ENCODE measurements at regions not wholly inside any gene's neighbourhood (a gene's known extent, or its start where the extent isn't known, plus 50 kb on each side); places are given as distances from the start of the nearest gene placed in this dataset.
A peak's percentile ranks its signal among the peaks of the same experiment; 100 is the strongest.

DNA sequence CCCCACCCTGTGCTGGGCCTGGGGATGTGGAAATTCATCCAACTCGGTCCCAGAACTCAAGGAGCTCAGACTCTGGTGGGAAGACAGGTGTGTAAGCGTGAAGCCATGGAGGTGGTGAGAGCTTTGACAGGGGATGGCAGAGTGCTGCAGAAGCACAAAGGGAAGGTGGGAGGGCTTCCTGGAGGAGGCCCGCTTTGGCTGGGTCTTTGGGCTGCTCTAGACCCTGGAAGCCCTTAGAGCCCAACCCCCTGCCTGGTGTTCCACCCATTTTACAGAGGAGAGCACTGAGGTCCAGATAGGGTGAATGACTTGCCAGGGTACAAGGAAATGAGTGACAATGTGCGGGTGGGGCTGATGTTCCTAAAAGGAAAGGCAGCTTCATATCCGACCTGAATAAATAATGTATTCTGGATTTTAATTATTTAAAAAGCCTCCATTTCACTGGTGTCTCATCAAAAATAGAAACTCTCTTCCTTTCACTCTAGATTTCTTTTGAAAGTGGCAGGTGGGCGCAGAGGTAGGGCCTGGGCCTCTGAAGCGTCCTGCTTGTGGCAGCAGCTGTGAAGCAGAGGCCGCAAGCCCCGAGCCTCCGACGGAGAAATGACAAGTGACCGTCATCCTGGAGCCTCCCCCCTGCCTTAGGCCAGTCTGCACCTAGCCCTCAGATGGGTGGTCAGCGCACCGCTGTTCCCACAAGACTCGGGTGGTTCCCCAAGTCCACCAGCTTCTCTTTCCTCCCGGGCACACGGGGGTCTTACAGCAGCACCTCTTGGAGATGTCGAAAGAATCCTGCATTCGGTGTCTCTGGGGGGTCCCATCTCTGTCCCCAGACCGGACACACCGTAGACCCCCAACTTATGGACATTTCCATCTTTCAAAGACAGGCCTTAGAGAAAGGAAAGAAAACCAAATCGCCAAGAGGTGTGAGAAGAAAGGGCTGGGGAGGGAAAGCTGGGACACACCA, 71.0 kb upstream of the TAF1B start:
- DNase-seq (ENCODE audit: low read depth): no peak

DNA sequence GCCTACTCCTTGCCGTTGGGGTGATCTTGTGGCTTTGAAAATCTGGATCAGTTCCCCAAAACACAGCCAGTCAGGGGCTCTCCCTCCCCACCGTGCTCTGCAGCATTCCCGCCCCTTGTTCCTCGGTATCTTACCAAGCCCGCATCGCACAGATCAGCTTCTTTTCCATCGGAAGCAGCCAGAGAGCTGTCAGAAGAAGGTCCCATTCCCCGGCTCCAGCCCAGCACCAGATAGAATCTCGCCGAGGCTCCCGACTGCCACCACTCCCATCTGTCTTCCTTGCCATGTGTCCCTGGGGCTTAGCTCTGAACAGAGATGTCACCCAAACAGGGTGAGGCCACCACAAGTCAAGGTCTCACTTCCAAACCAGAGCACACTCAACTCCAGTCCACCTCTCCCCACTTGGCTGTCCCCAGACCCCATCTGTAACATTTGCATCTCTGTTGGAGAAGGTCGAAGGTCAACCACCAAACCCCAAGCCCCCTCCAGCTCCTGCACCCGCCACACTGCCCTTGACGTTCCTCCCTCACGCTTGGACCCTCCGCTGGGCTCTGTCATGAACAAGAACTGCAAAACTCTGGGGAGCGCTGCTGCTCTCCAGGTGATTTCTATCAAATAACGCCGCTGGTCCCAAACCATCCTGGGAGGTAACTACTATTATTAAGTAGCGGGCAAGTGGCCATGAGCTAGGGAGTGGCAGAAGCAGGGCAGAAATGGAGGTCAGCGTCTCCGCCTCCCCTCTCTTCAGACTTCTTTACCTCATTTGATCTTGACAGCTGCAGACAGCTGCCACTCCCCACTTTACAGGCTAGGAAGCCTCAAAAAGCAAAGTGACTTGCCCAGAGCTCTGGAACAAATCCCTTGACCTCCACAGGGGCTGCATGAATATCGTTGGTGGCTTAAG, 70.0 kb upstream of the TAF1B start:
- DNase-seq (ENCODE audit: low read depth): no peak

DNA sequence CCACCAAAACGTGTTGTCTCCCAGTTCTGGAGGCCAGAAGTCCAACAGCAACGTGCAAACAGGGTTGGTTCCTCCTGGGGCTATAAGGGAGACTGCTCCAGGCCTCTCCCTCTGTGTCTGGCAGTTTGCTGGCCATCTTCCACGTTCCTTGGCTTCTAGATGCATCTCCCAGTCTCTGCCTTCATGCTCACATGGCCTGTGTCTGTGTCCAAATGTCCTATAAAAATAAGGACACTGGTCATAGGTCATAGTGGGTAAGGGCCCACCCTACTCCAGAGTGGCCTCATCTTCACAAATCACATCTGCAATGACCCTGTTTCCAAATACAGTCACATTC, 69.4 kb upstream of the TAF1B start:
- no peak for DNase-seq (ENCODE audit: low read depth)

DNA sequence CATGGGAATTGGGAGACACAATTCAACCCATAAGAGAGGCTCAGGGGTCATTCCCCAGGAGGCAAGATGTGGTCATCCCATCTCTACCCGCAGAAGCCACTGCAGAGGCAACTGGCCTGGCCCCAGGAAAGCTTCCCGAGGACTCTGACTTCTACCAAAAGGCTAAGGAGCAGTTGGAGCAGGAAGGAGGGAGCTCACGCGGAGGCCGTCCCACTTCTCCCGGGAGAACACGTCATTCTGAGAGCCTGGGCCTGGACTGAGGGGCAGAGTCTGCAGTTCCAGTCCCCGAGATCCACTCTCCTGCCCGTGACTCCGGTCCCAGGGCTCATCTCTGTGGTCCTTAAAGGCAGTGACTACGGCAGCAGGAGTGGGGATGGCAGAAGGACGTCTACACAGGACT, 69.0 kb upstream of the TAF1B start:
- no peak for DNase-seq (ENCODE audit: low read depth)

DNA sequence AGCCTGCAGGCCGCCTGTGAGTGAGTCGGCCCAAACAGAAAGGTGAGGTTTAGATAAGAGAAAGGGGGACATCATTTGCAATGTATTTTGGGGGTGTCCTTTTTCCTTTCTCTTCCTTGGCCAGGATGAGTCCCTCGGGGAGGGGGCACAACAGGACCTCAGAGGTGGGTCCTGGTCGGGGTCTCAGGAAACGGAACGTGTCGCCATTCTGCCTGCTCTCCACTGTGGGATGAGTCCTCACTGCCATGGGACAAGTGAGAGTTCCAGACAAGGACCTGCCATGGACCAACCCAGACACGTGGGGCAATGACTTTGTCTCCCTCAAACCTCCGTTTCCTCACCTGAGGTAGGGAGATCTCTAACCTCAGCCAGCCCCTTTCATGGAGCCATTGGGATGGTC, 67.9 kb upstream of the TAF1B start:
- no peak for DNase-seq (ENCODE audit: low read depth)

DNA sequence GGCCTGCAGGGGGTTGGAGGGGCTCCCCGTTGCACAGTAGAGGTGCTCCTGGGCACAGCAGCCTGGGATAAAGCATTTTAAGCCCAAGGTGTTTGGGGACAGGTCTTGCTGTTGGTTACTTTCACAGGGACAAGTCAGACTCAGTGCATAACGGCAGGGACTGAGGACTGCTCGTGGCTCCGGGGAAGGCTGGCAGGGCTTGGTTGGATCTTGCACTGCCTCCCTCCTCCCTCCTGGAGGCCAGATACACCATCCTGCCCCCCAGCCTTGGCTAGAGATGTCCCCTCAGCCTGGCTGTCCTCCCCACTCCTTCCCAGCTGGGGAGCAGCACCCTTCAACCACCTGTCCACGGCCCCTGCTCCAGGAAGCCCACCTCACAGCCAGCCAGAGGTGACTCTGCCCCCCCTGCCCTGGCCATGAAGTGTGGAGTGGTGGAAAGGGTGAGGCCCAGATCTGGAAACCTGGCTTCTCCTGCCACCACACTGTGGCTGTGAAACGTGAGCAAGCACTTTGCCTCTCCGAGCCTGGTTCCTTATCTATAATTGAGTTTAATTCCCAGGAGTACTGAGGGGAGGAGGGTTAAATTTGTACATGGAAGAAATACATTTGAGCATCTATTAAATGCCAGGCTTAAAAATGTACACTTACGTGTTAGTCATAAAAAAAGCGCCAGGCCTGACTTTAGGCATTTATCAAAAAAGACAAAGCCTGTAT, 67.1 kb upstream of the TAF1B start:
- no peak for DNase-seq (ENCODE audit: low read depth)

DNA sequence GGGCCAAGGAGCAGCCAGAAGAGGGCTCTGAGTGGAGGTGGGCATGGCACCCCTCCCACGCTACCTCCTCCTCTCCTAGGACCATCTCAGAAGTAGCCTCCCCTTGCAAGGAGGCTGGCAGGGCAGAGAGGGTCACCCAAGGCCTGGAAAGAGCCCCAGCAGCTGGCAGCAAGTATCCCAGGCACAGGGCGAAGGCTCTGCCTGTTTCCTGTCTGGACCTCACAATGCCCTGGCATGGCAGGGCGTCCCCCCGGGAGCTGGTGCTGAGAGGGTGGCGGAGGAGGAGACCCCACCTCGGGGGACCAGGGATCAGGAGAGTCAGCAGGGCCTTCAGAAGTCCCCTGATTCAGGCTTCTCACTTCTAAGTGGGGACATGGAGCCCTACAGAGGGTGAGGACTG, 66.2 kb upstream of the TAF1B start:
- DNase-seq (ENCODE audit: low read depth): no peak

DNA sequence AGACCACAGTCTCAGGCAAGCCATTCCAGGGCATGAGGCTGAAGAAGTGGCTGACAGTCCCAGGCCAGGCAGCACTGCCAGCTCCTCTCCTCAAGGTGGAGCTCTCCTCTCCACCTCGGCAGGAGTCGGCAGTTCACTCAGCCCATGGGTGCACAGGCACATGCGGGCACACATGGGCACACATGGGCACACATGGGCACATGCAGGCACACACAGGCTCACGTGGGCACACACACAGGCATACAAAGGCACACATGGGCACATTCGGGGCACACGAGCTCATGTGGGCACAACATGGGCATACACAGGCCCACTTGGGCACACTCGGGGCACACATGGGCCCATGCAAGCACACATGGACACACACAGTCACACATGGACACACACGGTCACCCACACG, 65.3 kb upstream of the TAF1B start:
- DNase-seq (ENCODE audit: low read depth): no peak

DNA sequence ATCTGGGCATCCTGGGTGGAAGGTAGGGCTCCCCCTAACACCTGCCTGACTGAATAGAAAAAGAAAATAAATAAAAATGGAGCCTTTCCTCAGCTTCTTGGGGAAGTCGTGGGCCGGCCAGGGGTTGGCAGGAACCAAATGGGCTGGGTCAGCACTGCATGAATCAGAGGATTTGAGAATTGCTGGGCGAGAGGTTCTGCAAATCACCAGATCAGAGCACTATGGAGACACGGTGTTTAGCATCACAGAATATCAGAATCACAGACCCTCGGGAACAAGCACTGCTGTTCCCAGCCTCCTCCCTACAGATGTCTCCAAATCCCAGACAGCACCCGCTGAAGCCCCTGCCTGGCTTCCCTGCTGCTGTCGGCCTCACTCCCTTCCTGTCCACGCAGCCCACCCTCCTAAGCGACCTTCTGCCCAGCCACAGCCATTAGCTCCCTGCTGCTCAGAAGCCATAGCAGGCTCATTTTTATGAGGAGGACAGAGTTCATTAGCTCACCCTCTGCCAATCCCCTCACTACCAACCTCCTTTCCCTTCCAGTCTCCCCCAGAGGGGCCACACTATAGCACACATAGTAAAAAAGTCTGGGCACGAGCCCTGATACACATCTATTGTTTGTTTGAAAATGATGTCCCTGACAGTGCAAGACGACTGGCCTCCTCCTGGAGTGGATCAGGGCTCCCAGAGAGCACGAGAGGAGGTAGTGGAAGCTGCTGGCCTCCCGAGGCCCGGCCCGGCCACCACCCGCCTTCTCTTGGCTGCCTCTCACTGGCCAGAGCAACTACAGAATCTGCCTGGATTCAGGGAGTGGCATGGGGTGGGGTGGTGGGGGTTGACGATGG, 64.6 kb upstream of the TAF1B start:
- DNase-seq (ENCODE audit: low read depth): no peak

DNA sequence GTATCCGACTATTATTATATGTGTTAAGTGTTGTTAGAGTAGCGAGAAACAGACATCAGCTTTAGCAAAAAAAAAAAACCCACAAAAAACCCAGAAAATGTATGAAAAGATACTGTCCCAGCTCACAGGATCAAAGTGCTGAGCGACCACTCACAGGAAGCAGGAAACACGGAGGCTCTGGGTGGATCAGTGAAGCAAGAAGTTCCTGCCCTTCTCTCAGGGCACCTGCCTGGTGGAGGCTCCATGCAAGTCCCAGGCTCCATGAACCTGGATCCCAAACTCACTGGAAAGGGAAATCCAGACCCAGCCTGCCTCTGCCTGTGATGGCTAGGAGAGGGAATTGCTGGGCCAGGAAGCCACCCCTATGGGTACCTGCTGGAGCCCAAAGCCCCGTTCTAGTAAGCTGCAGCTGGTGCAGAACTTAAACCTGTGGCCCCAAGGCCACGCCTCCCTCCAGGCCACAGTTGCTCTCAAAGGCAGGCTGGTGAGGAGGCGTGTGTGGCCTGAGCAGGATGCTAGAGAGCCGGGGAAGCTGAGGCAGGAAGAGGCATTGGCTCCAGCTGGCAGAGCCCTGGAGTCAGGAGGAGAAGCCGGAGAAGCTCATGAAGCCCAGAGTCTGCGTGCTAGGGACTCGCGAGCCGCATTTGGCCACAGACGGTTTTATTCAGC, 63.5 kb upstream of the TAF1B start:
- no peak for DNase-seq (ENCODE audit: low read depth)

DNA sequence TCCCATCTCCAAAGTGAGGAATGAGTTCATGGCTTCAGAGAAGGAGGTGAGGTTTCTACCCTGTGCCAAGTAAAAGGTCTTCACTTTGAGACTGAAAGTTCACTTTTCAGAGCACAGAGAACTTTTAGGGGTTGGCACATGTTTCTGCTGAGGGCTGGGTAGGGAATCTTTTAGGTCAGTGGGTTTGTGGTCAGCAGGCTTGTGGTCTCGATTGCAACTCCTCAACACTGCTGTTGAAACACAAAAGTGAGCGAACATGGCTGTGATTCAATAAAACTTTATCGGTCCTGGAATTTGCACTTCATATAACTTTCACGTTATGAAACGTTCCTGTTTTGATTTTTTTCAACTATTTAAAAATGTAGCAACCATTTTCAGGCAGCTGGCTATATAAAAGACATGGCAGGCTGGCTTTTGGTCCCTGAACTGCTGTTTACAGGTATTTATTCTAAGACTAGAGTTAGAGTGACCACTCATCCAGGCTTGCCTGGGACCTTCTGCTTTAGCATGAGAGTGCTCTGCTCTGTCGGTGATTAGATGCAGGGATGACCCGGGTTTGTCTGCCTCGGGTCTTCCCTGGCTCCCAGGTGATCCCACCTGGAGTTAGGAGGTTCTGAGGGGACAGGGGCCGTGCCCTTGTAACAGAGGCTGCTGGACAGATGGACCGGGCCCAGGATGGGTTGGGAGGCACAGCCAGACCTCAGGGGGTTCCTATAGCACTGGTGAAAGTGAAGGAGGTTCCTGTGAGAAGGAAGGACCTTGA, 62.7 kb upstream of the TAF1B start:
- DNase-seq (ENCODE audit: low read depth): peak; percentile 38

DNA sequence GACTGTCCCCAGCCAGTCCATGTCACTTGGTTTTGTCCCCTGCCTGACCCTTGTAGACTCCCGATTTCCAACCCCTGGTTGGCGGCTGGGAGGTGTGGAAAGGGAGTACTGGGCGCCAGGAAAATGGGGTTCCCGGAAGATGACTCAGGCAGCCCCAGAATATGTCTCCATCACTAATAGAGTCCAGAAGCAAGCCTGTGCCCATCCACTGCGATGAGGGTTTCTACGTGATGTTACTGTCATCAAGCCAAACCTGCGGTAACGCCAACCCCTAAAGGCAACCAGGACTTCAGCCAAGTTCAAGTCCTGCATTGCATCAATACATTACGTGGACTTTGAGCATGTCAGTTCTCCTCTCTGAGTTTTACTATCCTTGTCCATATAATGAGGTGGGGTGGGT, 62.0 kb upstream of the TAF1B start:
- no peak for DNase-seq (ENCODE audit: low read depth)

DNA sequence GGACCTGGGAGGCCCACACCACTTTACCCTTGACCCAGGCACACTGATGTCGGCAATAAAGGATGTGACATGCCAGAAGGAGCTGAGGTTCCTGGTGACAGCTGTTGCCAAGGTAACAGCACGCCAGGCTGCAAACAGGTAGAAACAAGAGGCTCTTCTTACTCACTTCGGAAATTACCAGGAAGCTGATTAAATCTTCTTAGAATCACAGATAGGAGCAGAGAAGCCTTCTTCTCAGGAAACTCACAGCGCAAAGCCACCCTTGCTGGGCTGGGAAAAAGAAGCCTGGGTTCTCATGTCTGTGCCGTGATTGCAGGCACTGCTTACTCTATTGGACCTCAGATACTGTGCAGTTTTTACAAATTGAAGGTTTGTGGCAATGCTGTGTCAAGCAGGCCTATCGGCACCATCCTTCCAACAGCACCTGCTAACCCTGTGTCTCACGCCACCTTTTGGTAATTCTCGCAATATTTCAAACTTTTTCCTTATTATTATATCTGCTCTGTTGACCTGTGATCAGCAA, 61.0 kb upstream of the TAF1B start:
- no peak for DNase-seq (ENCODE audit: low read depth)

DNA sequence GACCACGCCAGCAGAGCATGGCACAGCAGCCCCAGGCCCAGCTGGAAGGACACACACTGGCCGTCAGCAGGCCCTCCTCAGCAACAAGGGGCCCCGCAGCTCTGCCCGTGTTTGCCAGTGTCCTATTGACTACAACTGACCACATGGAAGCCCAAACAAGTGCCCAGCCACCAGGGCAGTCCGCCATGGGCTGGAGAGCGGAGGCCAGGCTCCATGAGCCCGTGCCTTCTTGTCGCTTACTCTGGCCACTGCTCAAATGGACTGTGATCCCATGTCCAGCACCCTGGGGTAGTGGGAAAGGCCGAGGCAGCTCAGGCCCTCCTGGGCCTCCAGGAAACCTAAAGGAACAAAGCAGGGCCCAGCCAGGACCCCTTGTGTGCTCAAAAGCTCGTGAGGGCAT, 53.9 kb upstream of the TAF1B start:
- no peak for DNase-seq (ENCODE audit: low read depth)

DNA sequence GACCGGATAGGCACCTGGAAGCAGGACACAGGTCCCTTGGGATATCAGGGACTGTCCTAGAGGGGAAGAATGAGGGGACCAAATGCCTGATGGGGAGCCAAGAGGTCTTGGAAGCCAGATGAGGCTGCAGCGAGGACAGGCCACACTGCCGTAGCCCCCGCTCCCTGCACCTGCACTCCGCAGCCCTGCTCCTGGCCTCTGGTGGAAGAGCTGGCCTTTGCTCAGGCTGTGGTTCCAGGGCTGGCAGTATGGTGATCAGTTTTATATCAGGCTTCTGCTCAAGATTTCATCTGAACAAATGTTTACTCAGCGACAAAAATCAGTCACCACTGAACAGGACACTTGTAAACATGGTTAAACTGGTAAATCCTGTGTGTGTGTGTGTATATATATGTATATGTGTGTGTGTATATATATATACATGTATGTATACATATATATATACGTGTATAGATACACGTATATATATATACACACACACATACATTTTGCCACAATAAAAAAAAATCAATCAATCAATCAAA, 52.5 kb upstream of the TAF1B start:
- DNase-seq (ENCODE audit: low read depth): no peak

DNA sequence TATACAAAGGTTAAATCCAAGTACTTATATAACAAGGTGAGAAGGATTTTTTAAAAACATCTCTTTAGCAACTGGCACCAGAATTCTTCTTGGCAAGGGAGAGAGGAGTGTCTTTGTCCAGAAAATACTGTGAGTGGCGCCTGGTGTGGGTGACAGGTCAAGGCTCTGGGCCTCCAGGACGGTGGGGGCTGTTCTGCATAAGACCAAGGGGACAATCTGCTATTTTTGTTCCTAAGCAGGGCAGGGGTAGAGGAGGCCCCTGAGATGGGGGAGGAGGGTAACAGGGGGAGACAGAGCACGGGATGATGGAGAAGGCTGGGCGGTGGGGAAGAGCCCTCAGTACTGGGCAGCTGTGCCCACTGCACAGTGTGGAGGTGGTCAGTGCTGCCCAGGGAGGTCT, 51.6 kb upstream of the TAF1B start:
- DNase-seq (ENCODE audit: low read depth): no peak

DNA sequence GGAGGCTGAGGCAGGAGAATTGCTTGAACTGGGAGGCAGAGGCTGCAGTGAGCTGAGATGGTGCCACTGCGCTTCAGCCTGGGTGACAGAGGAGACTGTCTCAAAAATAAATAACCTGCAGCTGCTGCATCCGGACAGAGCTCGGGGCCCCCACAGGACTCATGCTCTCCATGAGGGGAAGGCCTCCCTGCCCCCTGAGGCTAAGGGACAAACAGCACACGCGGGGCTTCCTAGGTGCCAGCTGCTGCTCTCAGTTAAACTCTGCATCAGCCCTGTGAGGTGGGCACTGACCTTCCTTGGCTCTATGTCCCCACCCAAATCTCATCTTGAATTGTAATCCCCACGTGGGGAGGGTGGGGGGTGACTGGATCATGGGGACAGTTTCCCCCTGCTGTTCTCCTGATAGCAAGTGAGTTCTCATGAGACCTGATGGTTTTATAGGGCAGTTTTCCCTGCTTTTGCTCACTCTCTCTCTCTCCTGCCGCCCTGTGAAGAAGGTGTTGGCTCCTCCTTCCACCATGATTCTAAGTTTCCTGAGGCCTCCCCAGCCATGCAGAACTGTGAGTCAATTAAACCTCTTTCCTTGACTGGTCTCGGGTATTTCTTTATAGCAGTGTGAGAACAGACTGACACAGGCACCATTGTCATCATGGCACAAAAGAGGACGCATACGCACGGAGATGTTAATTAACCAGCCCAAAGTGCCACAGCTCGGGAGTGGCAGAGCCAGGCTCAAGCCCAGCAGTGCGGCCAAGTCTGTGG, 49.9 kb upstream of the TAF1B start:
- DNase-seq (ENCODE audit: low read depth): no peak
